Mesodermal cell (in vitro differentiated cells): ENCODE measurements at regions not wholly inside any gene's neighbourhood (a gene's known extent, or its start where the extent isn't known, plus 50 kb on each side); places are given as distances from the start of the nearest gene placed in this dataset.

Source experiments
- H3K27ac ChIP-seq: 2 replicates; pipeline ENCODE4 v1.7.0; 2013; ENCODE audit warnings: mild to moderate bottlenecking, low read depth, low read length, moderate library complexity; ENCODE audit not compliant: severe bottlenecking
- H3K36me3 ChIP-seq: 2 replicates; pipeline ENCODE4 v1.7.1; 2013; ENCODE audit warnings: mild to moderate bottlenecking, low read length, moderate library complexity; ENCODE audit not compliant: control insufficient read depth, insufficient read depth
- H3K4me1 ChIP-seq: one replicate; pipeline ENCODE4 v1.7.1; 2013; ENCODE audit warnings: mild to moderate bottlenecking, low read length; ENCODE audit not compliant: insufficient read depth, control insufficient read depth, poor library complexity, severe bottlenecking
- H3K4me3 ChIP-seq: 2 replicates; pipeline ENCODE4 v1.7.0; 2013; ENCODE audit warnings: low read length, control low read depth, mild to moderate bottlenecking; ENCODE audit not compliant: insufficient read depth, poor library complexity, severe bottlenecking; ENCODE audit errors: extremely low read depth
- H3K9me3 ChIP-seq: 2 replicates; pipeline ENCODE4 v1.7.1; 2013; ENCODE audit warnings: mild to moderate bottlenecking, low read length, moderate library complexity; ENCODE audit not compliant: control insufficient read depth
- WGBS, 2 experiments: methylation state at CpG; one replicate each; pipeline ENCODE4 v1.1.5; 2013; ENCODE audit warnings: missing lambda C conversion rate in 2 of 2; ENCODE audit not compliant: insufficient coverage in 2 of 2; 5-methylcytosine and 5-hydroxymethylcytosine counted together

GRCh38 chr14:76682367-76682766, 78.9 kb upstream of the VASH1 start:
- Histone ChIP-seq H3K27ac (no peak overlapping the region), H3K36me3 (no peaks in the 10 kb centered on the region), H3K4me1 (no peaks in the 10 kb centered on the region), H3K9me3 (peaks cover 15% of the 10 kb centered on the region), H3K4me3 (no peak overlapping the region)
- WGBS, 2 experiments = 83 to 100% methylated on average over 2 of the region's 3 CpGs

GRCh38 chr14:76686646-76687045, 74.6 kb upstream of the VASH1 start:
- Histone ChIP-seq H3K27ac (no peak overlapping the region), H3K4me1 (no peaks in the 10 kb centered on the region), H3K36me3 (no peaks in the 10 kb centered on the region), H3K4me3 (no peak overlapping the region), H3K9me3 (peaks cover 21% of the 10 kb centered on the region)
- no CpG with 5 or more reads among the region's 1 CpG for WGBS, 2 experiments

- WGBS, 2 experiments = 90 to 95% methylated on average over 7 of the region's 7 CpGs
- H3K9me3 ChIP-seq = peaks cover 21% of the 10 kb centered on the region
- H3K27ac ChIP-seq = no peak overlapping the region
- no peak overlapping the region for H3K4me3 ChIP-seq
- no peaks in the 10 kb centered on the region for H3K4me1 ChIP-seq
- H3K36me3 ChIP-seq = no peaks in the 10 kb centered on the region
Measured at GRCh38 chr14:76687611-76688382, 73.5 kb upstream of the VASH1 start.

- no peak overlapping the region for H3K27ac ChIP-seq
- H3K4me1 ChIP-seq = no peaks in the 10 kb centered on the region
- H3K36me3 ChIP-seq = no peaks in the 10 kb centered on the region
- no CpG with 5 or more reads among the region's 2 CpGs for WGBS, 2 experiments
- H3K9me3 ChIP-seq = peaks cover 21% of the 10 kb centered on the region
- no peak overlapping the region for H3K4me3 ChIP-seq
Measured at GRCh38 chr14:76688383-76688671, 72.9 kb upstream of the VASH1 start.

- no peak overlapping the region for H3K4me3 ChIP-seq
- no peak overlapping the region for H3K27ac ChIP-seq
- WGBS, 2 experiments = 89 to 92% methylated on average over 9 to 11 of the region's 11 CpGs
- H3K36me3 ChIP-seq = no peaks in the 10 kb centered on the region
- H3K4me1 ChIP-seq = no peaks in the 10 kb centered on the region
- H3K9me3 ChIP-seq = peaks cover 21% of the 10 kb centered on the region
Measured at GRCh38 chr14:76690502-76691105, 70.7 kb upstream of the VASH1 start.

GRCh38 chr14:76694106-76694505, 67.2 kb upstream of the VASH1 start:
- Histone ChIP-seq H3K4me3 (no peak overlapping the region), H3K9me3 (peaks cover 2% of the 10 kb centered on the region), H3K27ac (no peak overlapping the region), H3K4me1 (no peaks in the 10 kb centered on the region), H3K36me3 (no peaks in the 10 kb centered on the region)
- WGBS, 2 experiments = 67 to 80% methylated on average over 6 to 8 of the region's 10 CpGs

GRCh38 chr14:76695263-76695920, 65.9 kb upstream of the VASH1 start:
- WGBS, 2 experiments = 84 to 95% methylated on average over 6 to 9 of the region's 10 CpGs
- no peaks in the 10 kb centered on the region for H3K9me3 ChIP-seq
- H3K27ac ChIP-seq = no peak overlapping the region
- no peak overlapping the region for H3K4me3 ChIP-seq
- no peaks in the 10 kb centered on the region for H3K4me1 ChIP-seq
- no peaks in the 10 kb centered on the region for H3K36me3 ChIP-seq

- Histone ChIP-seq H3K4me3 (no peak overlapping the region), H3K9me3 (no peaks in the 10 kb centered on the region), H3K4me1 (no peaks in the 10 kb centered on the region), H3K36me3 (no peaks in the 10 kb centered on the region), H3K27ac (no peak overlapping the region)
- 86 to 100% methylated on average over 2 of the region's 3 CpGs for WGBS, 2 experiments
Measured at GRCh38 chr14:76696361-76696760, 64.9 kb upstream of the VASH1 start.

GRCh38 chr14:76696791-76697190, 64.5 kb upstream of the VASH1 start:
- Histone ChIP-seq H3K4me1 (no peaks in the 10 kb centered on the region), H3K4me3 (no peak overlapping the region), H3K27ac (no peak overlapping the region), H3K9me3 (no peaks in the 10 kb centered on the region), H3K36me3 (no peaks in the 10 kb centered on the region)
- WGBS, 2 experiments = 92% methylated on average over 5 of the region's 5 CpGs

- Histone ChIP-seq H3K27ac (no peak overlapping the region), H3K4me3 (no peak overlapping the region), H3K36me3 (no peaks in the 10 kb centered on the region), H3K9me3 (no peaks in the 10 kb centered on the region), H3K4me1 (no peaks in the 10 kb centered on the region)
- WGBS, 2 experiments = 90 to 96% methylated on average over 4 to 5 of the region's 5 CpGs
Measured at GRCh38 chr14:76697246-76697905, 63.9 kb upstream of the VASH1 start.
